Aorta (tissue), 5 donors: ENCODE measurements at regions not wholly inside any gene's neighbourhood (a gene's known extent, or its start where the extent isn't known, plus 50 kb on each side); places are given as distances from the start of the nearest gene placed in this dataset.

Source experiments
- ATAC-seq: fragments of 200-7000 bp; cut with Tn5 transposase; one replicate; pipeline ENCODE4 v1.9.1; 2022; ENCODE audit warnings: moderate library complexity; ENCODE audit not compliant: low FRiP score
- DNase-seq, 2 donors: peaks; one replicate each; pipeline ENCODE4 v3.0.0-alpha.2; 2020
- H3K27ac ChIP-seq, 2 donors: one replicate each; pipeline ENCODE4 v1.5.1; 2013; ENCODE audit warnings: low read length in 2 of 2, mild to moderate bottlenecking in 2 of 2, moderate library complexity in 2 of 2, control low read depth in 1 of 2, inconsistent platforms in 1 of 2, low read depth in 1 of 2
- H3K27me3 ChIP-seq, 2 donors: one replicate each; pipeline ENCODE4 v1.6.1; 2013; ENCODE audit warnings: control low read depth in 1 of 2, low read length in 1 of 2, mild to moderate bottlenecking in 1 of 2, moderate library complexity in 1 of 2; ENCODE audit not compliant: insufficient read depth in 2 of 2, control insufficient read depth in 1 of 2
- H3K36me3 ChIP-seq, 2 donors: one replicate each; pipeline ENCODE4 v1.6.1; 2013; ENCODE audit warnings: control low read depth in 1 of 2, low read length in 1 of 2, mild to moderate bottlenecking in 1 of 2; ENCODE audit not compliant: insufficient read depth in 2 of 2, control insufficient read depth in 1 of 2
- H3K4me1 ChIP-seq, 2 donors: one replicate each; pipeline ENCODE4 v1.6.1; 2013; ENCODE audit warnings: low read length in 2 of 2, control low read depth in 1 of 2, mild to moderate bottlenecking in 1 of 2, moderate library complexity in 1 of 2; ENCODE audit not compliant: insufficient read depth in 2 of 2, control insufficient read depth in 1 of 2
- H3K4me3 ChIP-seq, 2 donors: one replicate each; pipeline ENCODE4 v1.5.1; 2013; ENCODE audit warnings: low read length in 2 of 2, control low read depth in 1 of 2, mild to moderate bottlenecking in 1 of 2
- H3K9me3 ChIP-seq: one replicate; pipeline ENCODE4 v1.6.1; 2013; ENCODE audit warnings: mild to moderate bottlenecking, low read length; ENCODE audit not compliant: control insufficient read depth
- WGBS, 2 donors: extraction: QIAGEN DNeasy Blood & Tissue Kit; methylation state at CpG; one replicate each; pipeline ENCODE4 v1.1.7; 2013; 5-methylcytosine and 5-hydroxymethylcytosine counted together
- intact Hi-C, 2 donors: fragments of 100-400 bp; cut with DNase I; formaldehyde crosslinking; loops; one replicate each; pipeline versions ENCODE4 v1.14.2 to v1.15.0; 2022
- donor health status: healthy with polysubstance abuse.
- donor health status: Bipolar disorder and iron deficiency.
- donor health status: DM: no; HTN: no; CAD: no.
- donor health status: DM: no; HTN: no; CAD: no.
- donor health status: DM: yes; HTN: yes; CAD: no.

GRCh38 chr13:79831556-79831955 lies 350.6 kb downstream of the NDFIP2 start:
- 72 to 79% methylated on average over 3 of the region's 3 CpGs for WGBS, 2 donors
- no peaks in the 10 kb centered on the region for H3K4me1 ChIP-seq
- no peak overlapping the region for H3K4me3 ChIP-seq
- H3K9me3 ChIP-seq: no peaks in the 10 kb centered on the region
- intact Hi-C loops: no loop called here
- DNase-seq (no peak), ATAC-seq (no peak)
- no peaks in the 10 kb centered on the region for H3K36me3 ChIP-seq
- no peak overlapping the region for H3K27ac ChIP-seq
- no peaks in the 10 kb centered on the region for H3K27me3 ChIP-seq

DNA sequence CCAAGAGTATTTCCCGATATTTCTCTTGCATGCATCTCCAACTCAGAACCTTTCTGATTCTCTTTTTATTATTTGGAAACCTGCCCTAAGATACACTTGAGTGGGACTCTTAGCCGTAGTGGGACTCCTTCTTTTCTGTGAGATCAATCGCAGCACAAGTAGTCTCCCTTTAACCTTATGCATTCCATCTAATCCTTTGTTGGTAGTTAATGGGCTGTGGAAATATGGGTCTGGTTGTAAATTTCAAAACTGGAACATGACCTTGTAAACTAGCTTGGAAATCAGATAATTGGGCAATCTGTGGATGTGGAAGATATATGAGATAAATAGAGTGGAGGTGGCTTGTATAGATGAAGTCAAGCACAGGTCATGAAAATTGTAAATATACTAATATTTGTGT lies 350.0 kb downstream of the NDFIP2 start:
- ATAC-seq (no peak), DNase-seq (no peak)
- no peak overlapping the region for H3K27ac ChIP-seq
- intact Hi-C loops: no loop called here
- H3K27me3 ChIP-seq: no peaks in the 10 kb centered on the region
- no peaks in the 10 kb centered on the region for H3K36me3 ChIP-seq
- 88 to 91% methylated on average over 3 of the region's 3 CpGs for WGBS, 2 donors
- H3K4me1 ChIP-seq: no peaks in the 10 kb centered on the region
- H3K9me3 ChIP-seq: no peaks in the 10 kb centered on the region
- H3K4me3 ChIP-seq: no peak overlapping the region

GRCh38 chr13:79830426-79830825 lies 349.5 kb downstream of the NDFIP2 start:
- WGBS, 2 donors: 83 to 86% methylated on average over 2 of the region's 2 CpGs
- Histone ChIP-seq H3K27ac (no peak overlapping the region), H3K4me1 (no peaks in the 10 kb centered on the region), H3K36me3 (no peaks in the 10 kb centered on the region), H3K4me3 (no peak overlapping the region), H3K9me3 (no peaks in the 10 kb centered on the region), H3K27me3 (no peaks in the 10 kb centered on the region)
- intact Hi-C loops: no loop called here
- ATAC-seq (peak; percentile 33), DNase-seq (no peak)

DNA sequence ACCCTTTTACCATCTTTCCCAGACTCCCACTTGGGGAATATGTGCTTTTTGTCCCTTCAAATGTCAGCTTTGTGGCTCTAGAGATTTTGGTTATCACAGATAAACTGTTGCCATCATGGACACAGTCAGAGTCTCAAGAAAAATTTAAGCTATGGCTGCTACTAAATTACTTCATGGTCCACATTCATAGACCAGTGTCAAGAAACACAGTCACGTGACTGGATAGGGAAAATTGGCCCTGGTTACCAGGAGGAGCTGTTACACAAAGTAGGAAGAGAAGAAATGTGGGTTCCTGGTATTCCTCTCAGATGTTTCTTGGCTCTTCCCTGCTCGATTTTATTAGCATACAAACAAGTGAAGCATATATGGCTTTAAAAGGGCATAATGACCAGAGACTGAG lies 348.9 kb downstream of the NDFIP2 start:
- DNase-seq (no peak), ATAC-seq (no peak)
- Histone ChIP-seq H3K27ac (no peak overlapping the region), H3K36me3 (no peaks in the 10 kb centered on the region), H3K9me3 (no peaks in the 10 kb centered on the region), H3K4me1 (no peaks in the 10 kb centered on the region), H3K27me3 (no peaks in the 10 kb centered on the region), H3K4me3 (no peak overlapping the region)
- intact Hi-C loops: no loop called here
- WGBS, 2 donors: 71 to 82% methylated on average over 2 of the region's 2 CpGs

DNA sequence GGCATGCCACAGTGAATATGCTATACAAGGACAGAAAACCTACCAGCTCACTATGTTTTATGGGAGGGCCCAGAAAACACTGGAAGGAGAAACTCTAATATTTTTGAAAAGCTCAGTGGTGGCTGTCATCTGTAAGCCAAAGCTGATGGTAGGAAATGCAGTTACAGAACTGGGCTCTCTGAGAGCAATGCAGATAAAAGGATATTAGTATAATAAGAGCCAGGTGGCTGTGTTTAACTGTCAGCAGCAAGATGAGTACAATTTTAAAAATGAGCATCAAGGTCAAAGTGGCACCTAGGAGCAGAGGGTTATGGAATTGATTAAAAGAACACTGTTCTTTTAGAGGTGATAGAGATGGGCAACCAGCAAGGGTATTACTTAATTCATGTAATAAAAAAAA lies 345.0 kb downstream of the NDFIP2 start:
- H3K9me3 ChIP-seq: no peaks in the 10 kb centered on the region
- no peak overlapping the region for H3K4me3 ChIP-seq
- no peaks in the 10 kb centered on the region for H3K4me1 ChIP-seq
- DNase-seq: no peak
- intact Hi-C loops: no loop called here
- no peak for ATAC-seq
- H3K27ac ChIP-seq: no peak overlapping the region
- H3K27me3 ChIP-seq: no peaks in the 10 kb centered on the region
- H3K36me3 ChIP-seq: no peaks in the 10 kb centered on the region

DNA sequence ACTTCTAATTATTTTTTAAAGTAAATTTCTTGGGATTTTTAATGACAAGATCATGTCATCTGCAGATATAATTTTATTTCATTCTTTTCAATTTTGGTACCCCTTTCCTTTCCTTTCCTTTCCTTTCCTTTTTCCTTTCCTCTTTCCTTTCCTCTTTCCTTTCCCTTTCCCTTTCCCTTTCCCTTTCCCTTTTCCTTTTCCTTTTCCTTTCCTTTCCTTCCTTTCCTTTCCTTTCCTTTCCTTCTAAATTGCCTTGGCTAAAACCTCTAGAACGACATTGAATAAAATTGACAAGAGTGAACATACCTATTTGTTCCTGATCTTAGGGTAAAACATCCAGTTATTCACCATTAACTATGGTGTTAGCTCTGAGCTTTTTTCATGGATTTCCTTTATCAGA lies 334.1 kb downstream of the NDFIP2 start:
- H3K36me3 ChIP-seq: no peaks in the 10 kb centered on the region
- DNase-seq (no peak), ATAC-seq (no peak)
- no peaks in the 10 kb centered on the region for H3K9me3 ChIP-seq
- no peak overlapping the region for H3K27ac ChIP-seq
- H3K4me3 ChIP-seq: no peak overlapping the region
- no peaks in the 10 kb centered on the region for H3K4me1 ChIP-seq
- intact Hi-C loops: no loop called here
- 95 to 100% methylated on average over 1 of the region's 1 CpG for WGBS, 2 donors
- H3K27me3 ChIP-seq: no peaks in the 10 kb centered on the region

- H3K4me1 ChIP-seq: no peaks in the 10 kb centered on the region
- H3K36me3 ChIP-seq: no peaks in the 10 kb centered on the region
- no peaks in the 10 kb centered on the region for H3K9me3 ChIP-seq
- H3K4me3 ChIP-seq: no peak overlapping the region
- no peak for ATAC-seq
- H3K27ac ChIP-seq: no peak overlapping the region
- DNase-seq: no peak
- 92 to 94% methylated on average over 2 of the region's 2 CpGs for WGBS, 2 donors
- intact Hi-C loops: no loop called here
- H3K27me3 ChIP-seq: no peaks in the 10 kb centered on the region
These were observed 331.3 kb downstream of the NDFIP2 start for GRCh38 chr13:79812070-79812850.

- no peaks in the 10 kb centered on the region for H3K27me3 ChIP-seq
- WGBS, 2 donors: 33 to 39% methylated on average over 2 of the region's 2 CpGs
- H3K36me3 ChIP-seq: no peaks in the 10 kb centered on the region
- DNase-seq: no peak
- no peak for ATAC-seq
- H3K4me3 ChIP-seq: no peak overlapping the region
- intact Hi-C loops: no loop called here
- no peak overlapping the region for H3K27ac ChIP-seq
- no peaks in the 10 kb centered on the region for H3K4me1 ChIP-seq
- no peaks in the 10 kb centered on the region for H3K9me3 ChIP-seq
These were observed 330.2 kb downstream of the NDFIP2 start for GRCh38 chr13:79811170-79811569.

GRCh38 chr13:79810669-79811068 lies 329.7 kb downstream of the NDFIP2 start:
- no peaks in the 10 kb centered on the region for H3K4me1 ChIP-seq
- ATAC-seq (no peak), DNase-seq (no peak)
- no peak overlapping the region for H3K27ac ChIP-seq
- H3K36me3 ChIP-seq: no peaks in the 10 kb centered on the region
- H3K9me3 ChIP-seq: no peaks in the 10 kb centered on the region
- no peaks in the 10 kb centered on the region for H3K27me3 ChIP-seq
- no peak overlapping the region for H3K4me3 ChIP-seq
- WGBS, 2 donors: 21 to 25% methylated on average over 4 of the region's 4 CpGs
- intact Hi-C loops: no loop called here
